ENCODE measurements at regions not wholly inside any gene's neighbourhood (a gene's known extent, or its start where the extent isn't known, plus 50 kb on each side); places are given as distances from the start of the nearest gene placed in this dataset.

DNA sequence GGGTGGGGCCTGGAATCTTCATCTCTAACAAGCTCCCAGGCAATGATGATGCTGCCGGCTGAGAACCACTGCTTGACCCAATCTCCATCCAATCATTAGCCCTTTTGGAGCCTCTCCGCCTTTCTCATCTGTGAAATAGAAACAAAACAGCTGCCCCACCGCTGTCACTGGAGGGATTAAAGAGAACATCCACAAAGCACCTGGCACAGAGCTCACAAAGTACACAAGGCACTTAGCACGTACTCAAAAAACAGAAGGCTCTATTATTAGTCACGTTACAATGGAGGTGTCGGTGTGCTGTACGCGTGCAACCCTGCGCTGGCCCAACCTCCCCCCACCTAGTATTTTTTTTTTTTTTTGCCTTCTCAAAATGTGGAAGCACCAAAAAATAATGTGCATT, 213.5 kb upstream of the ARID1B start:
- no peak for ATAC-seq
- intact Hi-C loops (cut with DNase I, micrococcal nuclease), result loop anchor here (10.0 kb wide), 2 partner anchors 121 to 211 kb away; partner anchors contain the start of gene ARID1B (in 1 of the 2)
- no peaks in the 10 kb centered on the region for H3K4me1 ChIP-seq (ENCODE audit: low read depth)

DNA sequence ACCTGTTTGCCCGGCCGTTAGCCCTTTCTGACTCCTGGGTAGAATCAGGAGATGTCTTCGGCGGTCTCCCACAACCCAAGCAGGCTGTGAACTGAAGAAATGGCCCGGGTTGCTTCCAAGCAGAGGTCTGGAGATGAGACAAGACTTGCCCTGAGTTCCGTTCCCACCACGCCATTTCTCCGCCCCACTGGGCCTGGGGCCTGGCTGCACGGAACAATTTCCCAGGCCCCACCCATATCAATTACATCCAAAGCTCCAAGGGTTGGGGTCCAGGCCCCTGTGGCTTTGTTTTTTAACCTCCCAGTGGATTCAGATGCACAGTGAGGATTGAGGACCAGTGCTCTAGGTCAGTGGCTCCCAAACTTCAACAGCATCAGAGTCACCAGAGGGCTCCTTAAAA, 214.5 kb upstream of the ARID1B start:
- no peaks in the 10 kb centered on the region for H3K36me3 ChIP-seq (ENCODE audit: low read depth)
- peaks cover 7% of the 10 kb centered on the region for H3K9me3 ChIP-seq
- intact Hi-C loops (cut with DNase I, micrococcal nuclease), result loop anchor here (10.0 kb wide), 2 partner anchors 122 to 212 kb away; partner anchors contain the start of gene ARID1B (in 1 of the 2)
- ATAC-seq, result no peak
- H3K4me3 ChIP-seq, result no peak overlapping the region
- TF ChIP-seq, protein P1, sequence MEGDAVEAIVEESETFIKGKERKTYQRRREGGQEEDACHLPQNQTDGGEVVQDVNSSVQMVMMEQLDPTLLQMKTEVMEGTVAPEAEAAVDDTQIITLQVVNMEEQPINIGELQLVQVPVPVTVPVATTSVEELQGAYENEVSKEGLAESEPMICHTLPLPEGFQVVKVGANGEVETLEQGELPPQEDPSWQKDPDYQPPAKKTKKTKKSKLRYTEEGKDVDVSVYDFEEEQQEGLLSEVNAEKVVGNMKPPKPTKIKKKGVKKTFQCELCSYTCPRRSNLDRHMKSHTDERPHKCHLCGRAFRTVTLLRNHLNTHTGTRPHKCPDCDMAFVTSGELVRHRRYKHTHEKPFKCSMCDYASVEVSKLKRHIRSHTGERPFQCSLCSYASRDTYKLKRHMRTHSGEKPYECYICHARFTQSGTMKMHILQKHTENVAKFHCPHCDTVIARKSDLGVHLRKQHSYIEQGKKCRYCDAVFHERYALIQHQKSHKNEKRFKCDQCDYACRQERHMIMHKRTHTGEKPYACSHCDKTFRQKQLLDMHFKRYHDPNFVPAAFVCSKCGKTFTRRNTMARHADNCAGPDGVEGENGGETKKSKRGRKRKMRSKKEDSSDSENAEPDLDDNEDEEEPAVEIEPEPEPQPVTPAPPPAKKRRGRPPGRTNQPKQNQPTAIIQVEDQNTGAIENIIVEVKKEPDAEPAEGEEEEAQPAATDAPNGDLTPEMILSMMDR (IDR thresholded peaks at IDR 0.05), result no peak
- no peak for DNase-seq
- H3K4me1 ChIP-seq (ENCODE audit: low read depth), result no peaks in the 10 kb centered on the region

More for the DNA sequence above, 213.5 kb upstream of the ARID1B start:
- TF ChIP-seq, protein P1 (IDR thresholded peaks at IDR 0.05), result no peak
- H3K4me3 ChIP-seq, result no peak overlapping the region
- DNase-seq, result no peak
- H3K9me3 ChIP-seq, result peaks cover 7% of the 10 kb centered on the region
- no peaks in the 10 kb centered on the region for H3K36me3 ChIP-seq (ENCODE audit: low read depth)

DNA sequence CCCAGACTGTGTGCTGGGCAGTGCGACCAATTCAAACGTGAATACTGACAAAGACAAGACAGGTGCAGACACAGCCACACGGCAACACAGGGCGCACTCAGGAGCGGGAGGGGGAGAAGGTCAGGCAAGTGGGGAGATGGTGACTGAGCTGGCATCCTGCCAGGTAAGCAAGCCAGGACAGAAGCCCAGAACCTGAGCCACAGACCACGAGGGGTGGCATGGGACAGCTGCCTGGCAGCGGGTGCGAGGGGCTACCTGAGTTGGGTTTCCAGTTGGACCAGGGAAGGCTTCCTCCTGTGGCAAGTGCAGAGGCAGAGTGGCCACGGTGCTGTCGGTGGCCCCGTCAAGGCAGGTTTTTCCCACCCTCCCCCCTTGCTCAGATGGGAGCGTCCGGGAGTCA, 215.2 kb upstream of the ARID1B start:
- TF ChIP-seq, protein P1 (IDR thresholded peaks at IDR 0.05), result no peak
- no peak overlapping the region for H3K4me3 ChIP-seq
- no peaks in the 10 kb centered on the region for H3K4me1 ChIP-seq (ENCODE audit: low read depth)
- peaks cover 7% of the 10 kb centered on the region for H3K9me3 ChIP-seq
- no peaks in the 10 kb centered on the region for H3K36me3 ChIP-seq (ENCODE audit: low read depth)
- DNase-seq (no peak), ATAC-seq (no peak)
- intact Hi-C loops (cut with DNase I, micrococcal nuclease), result loop anchor here (10.0 kb wide), 2 partner anchors 123 to 213 kb away; partner anchors contain the start of gene ARID1B (in 1 of the 2)

DNA sequence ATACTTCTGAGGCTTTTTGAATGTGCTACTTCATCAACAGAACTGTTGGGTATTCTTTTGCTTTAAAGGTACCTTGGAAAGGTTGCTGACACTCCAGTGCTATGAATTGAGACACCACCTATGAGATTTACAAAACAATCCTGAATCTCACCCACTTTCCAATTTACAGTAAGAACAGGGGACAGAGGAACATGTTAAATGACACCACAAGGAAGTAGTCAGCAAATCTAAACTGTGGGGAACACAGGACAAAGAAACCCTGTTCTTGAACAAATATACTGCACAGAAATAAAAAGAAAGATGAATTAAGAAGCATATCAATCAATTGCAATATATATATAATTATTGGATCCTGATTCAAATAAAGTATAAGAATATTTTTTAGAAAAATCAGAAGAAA, 216.7 kb upstream of the ARID1B start:
- H3K9me3 ChIP-seq, result peaks cover 7% of the 10 kb centered on the region
- H3K4me1 ChIP-seq (ENCODE audit: low read depth), result no peaks in the 10 kb centered on the region
- ATAC-seq, result no peak
- H3K36me3 ChIP-seq (ENCODE audit: low read depth), result no peaks in the 10 kb centered on the region
- TF ChIP-seq, protein P1 (IDR thresholded peaks at IDR 0.05), result no peak
- H3K4me3 ChIP-seq, result no peak overlapping the region
- no peak for DNase-seq
- intact Hi-C loops (cut with DNase I, micrococcal nuclease), result loop anchor here (10.0 kb wide), 2 partner anchors 124 to 214 kb away; partner anchors contain the start of gene ARID1B (in 1 of the 2)

DNA sequence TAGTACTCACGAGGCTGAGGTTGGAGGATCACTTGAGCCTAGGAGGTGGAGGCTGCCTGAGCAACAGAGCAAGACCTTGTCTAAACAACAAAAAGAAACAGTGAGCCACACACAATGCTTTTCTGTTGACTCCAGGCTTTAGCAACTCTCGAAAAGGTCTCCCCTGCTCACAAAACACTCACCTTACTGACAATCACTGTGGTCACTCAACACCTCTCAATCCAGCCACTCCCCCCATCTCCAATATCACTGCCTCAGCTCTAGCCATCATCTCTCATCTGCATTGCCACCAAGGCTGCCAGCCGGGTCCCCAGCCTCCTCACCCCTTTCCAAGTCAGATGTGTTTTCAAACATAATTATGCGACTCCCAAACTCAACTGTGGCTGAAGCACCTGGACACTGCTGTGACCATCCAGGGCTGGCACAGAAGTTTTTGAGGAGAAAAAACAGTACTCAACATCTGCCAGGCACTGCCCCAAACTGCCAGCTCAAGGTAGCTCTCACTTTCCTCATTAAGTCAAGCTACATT, 218.0 kb upstream of the ARID1B start:
- TF ChIP-seq, protein P1 (IDR thresholded peaks at IDR 0.05), result no peak
- Histone ChIP-seq H3K4me1 (ENCODE audit: low read depth) (no peaks in the 10 kb centered on the region), H3K4me3 (no peak overlapping the region), H3K9me3 (peaks cover 7% of the 10 kb centered on the region), H3K36me3 (ENCODE audit: low read depth) (no peaks in the 10 kb centered on the region)
- no peak for DNase-seq
- ATAC-seq, result no peak
- intact Hi-C loops (cut with DNase I, micrococcal nuclease), result no loop called here

DNA sequence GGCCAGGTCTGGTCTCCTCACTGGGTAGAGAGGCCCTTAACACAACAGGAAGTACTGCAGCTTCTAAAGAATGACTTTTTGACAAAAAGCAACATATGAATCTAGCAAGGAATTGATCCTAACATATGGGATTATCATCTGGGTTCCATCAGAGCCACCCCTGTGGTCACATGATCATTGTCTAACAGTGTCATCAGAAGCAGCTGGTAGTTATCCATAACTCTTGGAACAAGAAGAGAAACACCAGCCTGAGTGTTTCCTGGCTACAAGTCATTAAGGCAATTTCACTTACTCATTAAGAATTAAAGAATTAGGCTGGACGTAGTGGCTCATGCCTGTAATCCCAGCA, 219.3 kb upstream of the ARID1B start:
- TF ChIP-seq, protein P1 (IDR thresholded peaks at IDR 0.05), result no peak
- intact Hi-C loops (cut with DNase I, micrococcal nuclease), result no loop called here
- no peak for DNase-seq
- no peak overlapping the region for H3K4me3 ChIP-seq
- no peaks in the 10 kb centered on the region for H3K36me3 ChIP-seq (ENCODE audit: low read depth)
- H3K4me1 ChIP-seq (ENCODE audit: low read depth), result no peaks in the 10 kb centered on the region
- peaks cover 7% of the 10 kb centered on the region for H3K9me3 ChIP-seq
- no peak for ATAC-seq

All from mucosa of descending colon (tissue), 3 donors.